Endothelial cell of umbilical vein (primary cell): ENCODE measurements at regions not wholly inside any gene's neighbourhood (a gene's known extent, or its start where the extent isn't known, plus 50 kb on each side); places are given as distances from the start of the nearest gene placed in this dataset.

ENCODE experiments used
- BruUV-seq: library from RNA; stranded (reverse); fragments of 400-500 nt; replicated peaks from 2 replicates; lab custom pipeline; 2021; lab: Mats Ljungman, UMichigan
- CTCF ChIA-PET: fragments of 300-600, 350-600 bp; sonication (Branson Sonifier 250); formaldehyde crosslinking; loops from one replicate; lab custom pipeline; 2021; ENCODE audit warnings: antibody characterized with exemption, inconsistent platforms; lab: Charles Lee
- POLR2A ChIA-PET: fragments of 300-600, 350-600 bp; sonication (Branson Sonifier 250); formaldehyde crosslinking; loops from one replicate; lab custom pipeline; 2021; ENCODE audit warnings: antibody characterized with exemption, inconsistent platforms; lab: Charles Lee
- DNase-seq: peaks from one replicate; pipeline ENCODE4 v3.0.0-alpha.2; 2011; ENCODE audit warnings: low read depth, low spot score
- FAIRE-seq: peaks from 2 replicates; lab custom pipeline; 2011; peaks lifted over from hg19 to GRCh38; lab: Jason Lieb, UNC
- H2AFZ ChIP-seq: 2 replicates; pipeline ENCODE4 v1.6.0; 2012; ENCODE audit warnings: low read depth, low read length, control low read depth, inconsistent platforms
- H3K27ac ChIP-seq: 2 replicates; pipeline ENCODE4 v1.5.1; 2011; ENCODE audit warnings: low read depth, mild to moderate bottlenecking, control low read depth, low read length, moderate library complexity; ENCODE audit not compliant: insufficient read depth
- H3K27me3 ChIP-seq, 2 experiments: 2 replicates each; pipeline versions ENCODE4 v1.6.0 to v1.6.1; 2011; ENCODE audit warnings: low read length in 2 of 2, mixed read lengths in 1 of 2; ENCODE audit not compliant: control insufficient read depth in 2 of 2, insufficient read depth in 2 of 2
- H3K36me3 ChIP-seq, 2 experiments: 2 replicates in 1 of 2; 3 replicates in 1 of 2; pipeline ENCODE4 v1.5.1; 2011; ENCODE audit warnings: low read length in 2 of 2, mild to moderate bottlenecking in 1 of 2, moderate library complexity in 1 of 2; ENCODE audit not compliant: control insufficient read depth in 2 of 2, insufficient read depth in 2 of 2; ENCODE audit errors: extremely low read depth in 1 of 2
- H3K4me1 ChIP-seq: 3 replicates; pipeline ENCODE4 v1.5.1; 2011; ENCODE audit warnings: mild to moderate bottlenecking, low read length; ENCODE audit not compliant: control insufficient read depth, insufficient read depth; ENCODE audit errors: extremely low read depth
- H3K4me2 ChIP-seq: 2 replicates; pipeline ENCODE4 v1.6.1; 2011; ENCODE audit warnings: low read length, control low read depth, mixed read lengths; ENCODE audit not compliant: insufficient read depth
- H3K4me3 ChIP-seq, 3 experiments: fragments of 200-600 bp in 1 of 3; sonication (generic), shearing (Covaris generic) in 1 of 3; replicated peaks in 1 of 3; 2 replicates each; pipeline ENCODE4 v1.5.1; 2011 to 2016; ENCODE audit warnings: control low read depth in 3 of 3, low read length in 3 of 3, mild to moderate bottlenecking in 2 of 3, inconsistent platforms in 1 of 3, low read depth in 1 of 3, moderate library complexity in 1 of 3; ENCODE audit not compliant: insufficient read depth in 1 of 3
- H3K79me2 ChIP-seq: 2 replicates; pipeline ENCODE4 v1.6.0; 2012; ENCODE audit warnings: low read length, inconsistent platforms; ENCODE audit not compliant: control insufficient read depth, insufficient read depth
- H3K9ac ChIP-seq: replicated peaks from 2 replicates; pipeline ENCODE3; 2011; ENCODE audit warnings: low read length, control low read depth; ENCODE audit not compliant: insufficient read depth; ENCODE audit errors: extremely low read depth
- H3K9me1 ChIP-seq: replicated peaks from 3 replicates; pipeline ENCODE4 v1.6.0; 2011; ENCODE audit warnings: mild to moderate bottlenecking, low read length; ENCODE audit not compliant: control insufficient read depth, insufficient read depth; ENCODE audit errors: extremely low read depth
- H3K9me3 ChIP-seq: replicated peaks from 2 replicates; pipeline ENCODE4 v1.5.1; 2012; ENCODE audit warnings: low read length, inconsistent platforms; ENCODE audit not compliant: control insufficient read depth, insufficient read depth
- H4K20me1 ChIP-seq: replicated peaks from 2 replicates; pipeline ENCODE3; 2011; ENCODE audit warnings: mild to moderate bottlenecking, low read length; ENCODE audit not compliant: control insufficient read depth, insufficient read depth; ENCODE audit errors: extremely low read depth
- EZH2 ChIP-seq: IDR thresholded peaks from 2 replicates; pipeline ENCODE4 v1.6.1; 2012; ENCODE audit warnings: borderline replicate concordance, low read depth, mild to moderate bottlenecking, moderate library complexity, low read length, inconsistent platforms; ENCODE audit not compliant: severe bottlenecking
- FOS ChIP-seq: IDR thresholded peaks from 2 replicates; pipeline ENCODE4 v1.6.1; 2011; ENCODE audit warnings: mild to moderate bottlenecking, low read length, moderate library complexity, borderline replicate concordance; ENCODE audit not compliant: insufficient read depth
- GATA2 ChIP-seq: IDR thresholded peaks from 2 replicates; pipeline ENCODE4 v1.7.0; 2011; ENCODE audit warnings: low read depth, mild to moderate bottlenecking, moderate library complexity, mixed read lengths, low read length; ENCODE audit not compliant: insufficient read length, insufficient read depth
- JUN ChIP-seq: IDR thresholded peaks from 2 replicates; pipeline ENCODE4 v1.6.1; 2011; ENCODE audit warnings: borderline replicate concordance, low read depth; ENCODE audit not compliant: insufficient read length, insufficient read depth
- MYC ChIP-seq: IDR thresholded peaks from one replicate; pipeline ENCODE4 v1.6.1; 2011; ENCODE audit warnings: mild to moderate bottlenecking, low read depth, low read length
- POLR2A ChIP-seq: IDR thresholded peaks from 2 replicates; pipeline ENCODE4 v1.6.1; 2012; ENCODE audit warnings: low read depth, mild to moderate bottlenecking, control low read depth, low read length
- POLR2AphosphoS5 ChIP-seq: IDR thresholded peaks from 2 replicates; pipeline ENCODE4 v1.6.1; 2012; ENCODE audit warnings: low read depth, mild to moderate bottlenecking, control low read depth, low read length, moderate library complexity; ENCODE audit not compliant: insufficient read depth
- dilution Hi-C: fragments of 300-500 bp; cut with MboI; formaldehyde crosslinking; loops from one replicate; pipeline ENCODE4 v1.15.0; 2019; ENCODE audit warnings: low sequenced_read_pairs; ENCODE audit not compliant: extremely low pct_ligation_motif_present
- intact Hi-C: fragments of 100-400 bp; cut with micrococcal nuclease; formaldehyde crosslinking; loops from one replicate; pipeline ENCODE4 v1.10.0; 2022
- TF ChIP-seq, protein P1 (sequence below): IDR thresholded peaks from 2 replicates; pipeline ENCODE4 v1.6.1; 2011; ENCODE audit not compliant: insufficient read depth, insufficient read length
- TF ChIP-seq, protein P2 (sequence below), 2 donors: IDR thresholded peaks; 1 replicate in 1 of 2; 2 replicates in 1 of 2; pipeline ENCODE4 v1.5.1; 2011; ENCODE audit warnings: low read length in 2 of 2, mild to moderate bottlenecking in 2 of 2, moderate library complexity in 2 of 2, control low read depth in 1 of 2, inconsistent platforms in 1 of 2, low read depth in 1 of 2; ENCODE audit not compliant: insufficient read depth in 1 of 2; ENCODE audit errors: extremely low read depth in 1 of 2

DNA sequence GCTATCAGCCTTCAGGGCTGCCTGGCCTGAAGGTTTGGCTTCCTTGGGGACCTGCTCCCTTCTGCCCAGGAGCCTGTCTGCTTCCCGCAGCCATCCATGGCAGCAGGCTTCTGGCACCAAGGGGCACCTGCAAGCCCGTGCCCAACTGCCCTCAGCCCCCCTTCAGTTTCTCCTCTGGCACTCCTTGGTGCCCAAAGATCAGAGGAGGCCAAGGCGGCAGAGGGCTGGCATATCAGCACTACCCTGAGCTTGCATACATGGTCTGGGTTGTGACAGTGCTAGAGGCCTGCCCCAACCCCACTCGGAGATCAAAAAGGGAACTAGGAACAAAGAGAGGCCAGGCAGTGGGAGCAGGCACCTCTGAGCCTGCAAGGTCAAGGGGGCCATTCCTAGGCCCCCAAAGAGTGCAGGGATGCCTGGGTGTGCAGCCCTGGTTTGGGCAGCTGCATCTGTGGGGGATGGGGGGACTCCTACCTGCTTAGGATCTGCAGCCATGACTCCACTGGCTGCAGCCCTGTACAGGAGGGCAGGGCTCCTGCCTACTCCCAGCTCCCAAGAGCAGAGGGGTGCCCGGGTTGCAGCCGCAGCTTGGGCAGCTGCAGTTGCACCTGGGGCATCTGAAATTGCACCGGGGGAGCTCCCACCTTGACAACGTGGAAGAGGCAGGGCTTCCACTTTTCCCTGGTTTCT is 76.2 kb upstream of the TP63 start:
- H3K4me3 ChIP-seq, result no peak overlapping the region
- POLR2A ChIA-PET, result no interaction called here

More for the DNA sequence above, 76.2 kb upstream of the TP63 start:
- BruUV-seq, result no TSS peak
- TF ChIP-seq FOS (no peak), POLR2A (no peak), JUN (no peak), MYC (no peak), EZH2 (no peak), POLR2AphosphoS5 (no peak), GATA2 (no peak)
- TF ChIP-seq, protein P1, sequence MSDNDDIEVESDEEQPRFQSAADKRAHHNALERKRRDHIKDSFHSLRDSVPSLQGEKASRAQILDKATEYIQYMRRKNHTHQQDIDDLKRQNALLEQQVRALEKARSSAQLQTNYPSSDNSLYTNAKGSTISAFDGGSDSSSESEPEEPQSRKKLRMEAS, result no peak
- TF ChIP-seq, protein P2, sequence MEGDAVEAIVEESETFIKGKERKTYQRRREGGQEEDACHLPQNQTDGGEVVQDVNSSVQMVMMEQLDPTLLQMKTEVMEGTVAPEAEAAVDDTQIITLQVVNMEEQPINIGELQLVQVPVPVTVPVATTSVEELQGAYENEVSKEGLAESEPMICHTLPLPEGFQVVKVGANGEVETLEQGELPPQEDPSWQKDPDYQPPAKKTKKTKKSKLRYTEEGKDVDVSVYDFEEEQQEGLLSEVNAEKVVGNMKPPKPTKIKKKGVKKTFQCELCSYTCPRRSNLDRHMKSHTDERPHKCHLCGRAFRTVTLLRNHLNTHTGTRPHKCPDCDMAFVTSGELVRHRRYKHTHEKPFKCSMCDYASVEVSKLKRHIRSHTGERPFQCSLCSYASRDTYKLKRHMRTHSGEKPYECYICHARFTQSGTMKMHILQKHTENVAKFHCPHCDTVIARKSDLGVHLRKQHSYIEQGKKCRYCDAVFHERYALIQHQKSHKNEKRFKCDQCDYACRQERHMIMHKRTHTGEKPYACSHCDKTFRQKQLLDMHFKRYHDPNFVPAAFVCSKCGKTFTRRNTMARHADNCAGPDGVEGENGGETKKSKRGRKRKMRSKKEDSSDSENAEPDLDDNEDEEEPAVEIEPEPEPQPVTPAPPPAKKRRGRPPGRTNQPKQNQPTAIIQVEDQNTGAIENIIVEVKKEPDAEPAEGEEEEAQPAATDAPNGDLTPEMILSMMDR (IDR thresholded peaks at IDR 0.05; ENCODE audit: extremely low read depth in 1 of 2, insufficient read depth in 1 of 2, low read depth in 1 of 2, low read length in 2 of 2), result no peak
- Histone ChIP-seq H3K27ac (no peak overlapping the region), H3K9ac (no peak overlapping the region), H3K4me2 (no peak overlapping the region), H3K27me3 (no peaks in the 10 kb centered on the region), H3K4me1 (no peaks in the 10 kb centered on the region), H3K9me3 (peaks cover 2% of the 10 kb centered on the region), H3K79me2 (no peaks in the 10 kb centered on the region), H3K9me1 (no peaks in the 10 kb centered on the region), H2AFZ (no peak overlapping the region), H4K20me1 (no peaks in the 10 kb centered on the region), H3K36me3 (no peaks in the 10 kb centered on the region)
- CTCF ChIA-PET, result interaction anchor here (2.3 kb wide), 1 partner anchor 394 kb away, joined by 5 read pairs; no protein-coding TSS in a partner anchor
- FAIRE-seq (no peak), DNase-seq (no peak)
- dilution Hi-C loops, result no loop called here
- intact Hi-C loops, result no loop called here
